AG04450 (cell line): ENCODE measurements at regions not wholly inside any gene's neighbourhood (a gene's known extent, or its start where the extent isn't known, plus 50 kb on each side); places are given as distances from the start of the nearest gene placed in this dataset.

Experiments used
- CTCF ChIA-PET: fragments of 300-600, 350-600 bp; formaldehyde crosslinking; extraction: SDS; loops from one replicate; lab custom pipeline; 2022; ENCODE audit warnings: antibody characterized with exemption, inconsistent platforms; lab: Charles Lee
- POLR2A ChIA-PET: fragments of 350-600 bp; formaldehyde crosslinking; extraction: SDS; loops from one replicate; lab custom pipeline; 2021; ENCODE audit warnings: antibody characterized with exemption, inconsistent platforms; lab: Yijun Ruan, JAX
- DNase-seq: peaks from one replicate; pipeline ENCODE4 v3.0.0-alpha.2; 2011; ENCODE audit warnings: low read depth, low spot score
- H3K27ac ChIP-seq: one replicate; pipeline ENCODE4 v1.5.1; 2012; ENCODE audit warnings: low read depth, low read length, control low read depth
- H3K27me3 ChIP-seq: one replicate; pipeline ENCODE4 v1.6.0; 2012; ENCODE audit warnings: low read length; ENCODE audit not compliant: control insufficient read depth, insufficient read depth
- H3K4me3 ChIP-seq: 2 replicates; pipeline ENCODE4 v1.5.1; 2011; ENCODE audit warnings: mild to moderate bottlenecking, low read depth, low read length, control low read depth
- H3K9me3 ChIP-seq: 2 replicates; pipeline ENCODE4 v1.5.1; 2012; ENCODE audit warnings: low read length; ENCODE audit not compliant: control insufficient read depth, insufficient read depth
- TF ChIP-seq, protein P1 (sequence below): IDR thresholded peaks from 2 replicates; pipeline ENCODE4 v1.5.1; 2011; ENCODE audit warnings: low read depth, low read length, control low read depth, inconsistent platforms

- ChIA-PET CTCF (no interaction called here), POLR2A (no interaction called here)
- Histone ChIP-seq H3K4me3 (no peak overlapping the region), H3K27me3 (no peaks in the 10 kb centered on the region), H3K27ac (no peak overlapping the region), H3K9me3 (no peaks in the 10 kb centered on the region)
- no peak for DNase-seq
- TF ChIP-seq, protein P1, sequence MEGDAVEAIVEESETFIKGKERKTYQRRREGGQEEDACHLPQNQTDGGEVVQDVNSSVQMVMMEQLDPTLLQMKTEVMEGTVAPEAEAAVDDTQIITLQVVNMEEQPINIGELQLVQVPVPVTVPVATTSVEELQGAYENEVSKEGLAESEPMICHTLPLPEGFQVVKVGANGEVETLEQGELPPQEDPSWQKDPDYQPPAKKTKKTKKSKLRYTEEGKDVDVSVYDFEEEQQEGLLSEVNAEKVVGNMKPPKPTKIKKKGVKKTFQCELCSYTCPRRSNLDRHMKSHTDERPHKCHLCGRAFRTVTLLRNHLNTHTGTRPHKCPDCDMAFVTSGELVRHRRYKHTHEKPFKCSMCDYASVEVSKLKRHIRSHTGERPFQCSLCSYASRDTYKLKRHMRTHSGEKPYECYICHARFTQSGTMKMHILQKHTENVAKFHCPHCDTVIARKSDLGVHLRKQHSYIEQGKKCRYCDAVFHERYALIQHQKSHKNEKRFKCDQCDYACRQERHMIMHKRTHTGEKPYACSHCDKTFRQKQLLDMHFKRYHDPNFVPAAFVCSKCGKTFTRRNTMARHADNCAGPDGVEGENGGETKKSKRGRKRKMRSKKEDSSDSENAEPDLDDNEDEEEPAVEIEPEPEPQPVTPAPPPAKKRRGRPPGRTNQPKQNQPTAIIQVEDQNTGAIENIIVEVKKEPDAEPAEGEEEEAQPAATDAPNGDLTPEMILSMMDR = no peak
Measured at GRCh38 chr12:67173258-67173657, 95.9 kb upstream of the CAND1 start.

- H3K27me3 ChIP-seq = no peaks in the 10 kb centered on the region
- CTCF ChIA-PET = no interaction called here
Measured at GRCh38 chr12:67182551-67182950, 86.6 kb upstream of the CAND1 start.

DNA sequence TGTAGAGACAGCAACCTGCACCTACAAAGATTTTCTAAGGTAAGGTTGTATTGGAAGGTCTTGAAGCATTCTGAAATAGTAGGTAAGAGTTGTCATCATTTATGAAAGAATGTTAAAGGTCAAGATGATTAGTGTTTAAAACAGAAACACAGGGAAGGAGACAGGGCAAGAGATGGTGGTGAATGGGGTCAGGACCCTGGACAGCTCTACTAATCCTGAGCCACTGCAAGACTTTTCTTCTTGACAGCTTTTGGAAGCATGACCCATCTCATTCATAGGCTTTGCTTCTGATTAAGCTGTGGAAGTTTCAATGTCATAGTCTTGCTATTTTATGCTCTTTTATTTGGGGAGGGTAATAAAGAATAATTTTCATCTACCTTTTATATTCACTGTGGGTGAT lies 75.5 kb upstream of the CAND1 start:
- H3K27me3 ChIP-seq = no peaks in the 10 kb centered on the region
- no peak overlapping the region for H3K4me3 ChIP-seq
- TF ChIP-seq, protein P1 = no peak
- CTCF ChIA-PET = no interaction called here
- no peaks in the 10 kb centered on the region for H3K9me3 ChIP-seq
- no peak overlapping the region for H3K27ac ChIP-seq
- POLR2A ChIA-PET = no interaction called here
- no peak for DNase-seq

More at GRCh38 chr12:67182551-67182950, 86.6 kb upstream of the CAND1 start:
- H3K9me3 ChIP-seq = no peaks in the 10 kb centered on the region
- no peak for DNase-seq
- POLR2A ChIA-PET = no interaction called here
- no peak overlapping the region for H3K27ac ChIP-seq
- TF ChIP-seq, protein P1 = no peak
- H3K4me3 ChIP-seq = no peak overlapping the region

DNA sequence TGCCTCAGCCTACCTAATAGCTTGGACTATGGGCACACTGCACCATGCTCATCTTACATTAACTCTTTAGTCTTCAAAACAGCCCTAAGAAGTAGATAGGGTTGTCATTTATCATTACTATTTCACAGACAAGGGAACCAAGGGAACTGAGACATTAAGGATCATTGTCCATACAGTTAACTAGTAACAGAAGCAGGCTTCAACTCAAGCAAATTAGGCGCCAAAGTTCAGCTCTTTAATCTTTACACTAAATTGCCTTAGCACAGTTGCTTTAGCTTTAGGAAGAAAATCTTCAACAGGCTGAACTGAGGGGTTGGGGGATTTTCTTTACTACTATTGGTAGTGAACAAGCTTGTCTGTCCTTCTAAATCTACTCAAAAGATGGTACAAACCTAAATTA lies 68.8 kb upstream of the CAND1 start:
- ChIA-PET POLR2A (no interaction called here), CTCF (interaction anchor here (0.6 kb wide), 1 partner anchor 156 kb away, joined by 5 read pairs; no protein-coding TSS in a partner anchor)

GRCh38 chr12:67202011-67202677 lies 67.0 kb upstream of the CAND1 start:
- TF ChIP-seq, protein P1 = no peak
- ChIA-PET POLR2A (no interaction called here), CTCF (interaction anchor here (1.4 kb wide), 1 partner anchor 41 kb away, joined by 4 read pairs; no protein-coding TSS in a partner anchor)
- Histone ChIP-seq H3K27me3 (no peaks in the 10 kb centered on the region), H3K4me3 (no peak overlapping the region), H3K9me3 (no peaks in the 10 kb centered on the region), H3K27ac (no peak overlapping the region)
- DNase-seq = no peak

More for the DNA sequence above, 68.8 kb upstream of the CAND1 start:
- DNase-seq = no peak
- TF ChIP-seq, protein P1 = no peak
- no peak overlapping the region for H3K4me3 ChIP-seq
- no peaks in the 10 kb centered on the region for H3K27me3 ChIP-seq
- no peaks in the 10 kb centered on the region for H3K9me3 ChIP-seq
- no peak overlapping the region for H3K27ac ChIP-seq
